Right hindlimb (tissue), 1 donor: ENCODE measurements at regions not wholly inside any gene's neighbourhood (a gene's known extent, or its start where the extent isn't known, plus 50 kb on each side); places are given as distances from the start of the nearest gene placed in this dataset.
"Not testable (repeated sequence)": the region's sequence is repeated elsewhere in the genome, so short reads cannot be mapped to it uniquely, and the experiment has no call there.

Experiments used
- DNase-seq: peaks from one replicate; pipeline ENCODE4 v3.0.0-alpha.2; 2018

GRCh38 chr12:83515306-83516026, 828.8 kb downstream of the TMTC2 start:
- no peak for DNase-seq

DNA sequence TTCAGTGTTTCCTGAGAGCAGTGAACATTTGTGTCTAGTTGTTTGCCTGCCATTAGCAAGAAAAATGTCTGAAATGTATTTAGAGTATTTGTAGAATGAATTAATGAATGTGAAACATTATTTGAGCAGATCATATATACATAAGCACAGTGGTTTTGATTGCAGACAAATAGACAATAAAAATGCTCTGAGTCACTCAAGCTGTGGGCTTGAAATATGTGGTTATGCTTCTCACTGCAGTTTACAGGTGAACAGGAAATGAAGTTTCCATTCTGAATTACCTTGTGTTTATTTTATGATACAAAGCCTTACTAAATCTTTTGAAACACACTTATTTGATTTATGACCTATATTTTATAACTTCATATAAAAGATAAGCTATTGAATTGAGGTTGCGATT, 827.7 kb downstream of the TMTC2 start:
- no peak for DNase-seq

DNA sequence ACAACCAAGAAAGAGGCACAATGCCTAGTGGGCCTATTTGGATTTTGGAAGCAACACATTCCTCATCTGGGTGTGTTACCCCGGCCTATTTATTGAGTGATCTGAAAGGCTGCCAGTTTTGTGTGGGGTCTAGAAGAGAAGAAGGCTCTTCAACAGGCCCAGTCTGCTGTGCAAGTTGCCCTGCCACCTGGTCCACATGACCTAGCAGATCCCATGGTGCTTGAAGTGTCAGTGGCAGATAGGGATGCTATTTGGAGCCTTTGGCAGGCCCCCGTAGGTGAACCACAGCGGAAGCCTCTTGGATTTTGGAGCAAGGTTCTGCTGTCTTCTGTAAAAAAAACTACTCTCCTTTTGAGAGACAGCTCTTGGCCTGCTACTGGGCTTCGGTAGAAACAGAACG, 820.1 kb downstream of the TMTC2 start:
- no peak for DNase-seq

GRCh38 chr12:83505586-83505985, 818.9 kb downstream of the TMTC2 start:
- no peak for DNase-seq

- DNase-seq: not testable (repeated sequence)
Observed at GRCh38 chr12:83499894-83500293, 813.2 kb downstream of the TMTC2 start.

DNA sequence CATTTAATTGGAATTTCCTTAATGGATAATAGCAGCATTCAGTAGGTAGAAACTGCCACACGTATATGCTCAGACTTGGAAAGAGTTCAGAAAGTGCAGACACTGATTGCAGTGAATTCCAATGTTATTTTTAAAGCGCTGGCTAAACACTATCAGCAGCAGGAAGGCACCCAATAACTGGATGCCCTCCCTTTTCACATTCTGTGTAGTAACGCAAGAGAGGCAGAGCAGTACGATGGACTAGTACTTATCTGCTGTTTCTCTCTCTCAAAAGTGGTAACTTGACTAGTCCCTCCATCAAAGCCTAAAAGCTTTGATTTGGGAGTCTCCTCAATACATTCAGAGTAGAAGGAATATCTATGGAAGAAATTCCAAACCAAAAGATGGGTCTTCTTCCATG, 791.0 kb downstream of the TMTC2 start:
- no peak for DNase-seq

GRCh38 chr12:83476695-83477690, 790.3 kb downstream of the TMTC2 start:
- DNase-seq: no peak

- no peak for DNase-seq
Observed at GRCh38 chr12:83476006-83476405, 789.3 kb downstream of the TMTC2 start.

GRCh38 chr12:83474369-83474768, 787.7 kb downstream of the TMTC2 start:
- no peak for DNase-seq

- no peak for DNase-seq
Observed at GRCh38 chr12:83473408-83474095, 786.8 kb downstream of the TMTC2 start.

DNA sequence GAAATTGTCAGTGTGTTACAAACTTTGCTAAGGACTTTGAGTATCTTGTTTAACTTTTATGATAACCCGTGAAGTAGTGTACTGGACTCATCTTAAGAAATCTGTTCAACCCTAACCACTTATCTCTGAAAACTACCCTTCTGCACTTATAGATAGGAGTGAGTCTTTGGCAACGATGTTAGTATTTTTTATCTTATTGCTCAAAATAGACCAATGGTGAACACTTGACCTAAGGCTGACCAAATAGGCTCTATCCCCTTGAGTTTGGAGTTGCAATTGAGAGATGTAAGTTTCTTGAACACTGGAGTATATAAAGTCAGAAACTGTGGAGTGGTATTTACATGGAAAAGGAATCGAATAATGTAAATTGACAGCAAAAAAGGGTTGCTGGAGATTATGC, 786.1 kb downstream of the TMTC2 start:
- no peak for DNase-seq

GRCh38 chr12:83472350-83472749, 785.6 kb downstream of the TMTC2 start:
- no peak for DNase-seq

DNA sequence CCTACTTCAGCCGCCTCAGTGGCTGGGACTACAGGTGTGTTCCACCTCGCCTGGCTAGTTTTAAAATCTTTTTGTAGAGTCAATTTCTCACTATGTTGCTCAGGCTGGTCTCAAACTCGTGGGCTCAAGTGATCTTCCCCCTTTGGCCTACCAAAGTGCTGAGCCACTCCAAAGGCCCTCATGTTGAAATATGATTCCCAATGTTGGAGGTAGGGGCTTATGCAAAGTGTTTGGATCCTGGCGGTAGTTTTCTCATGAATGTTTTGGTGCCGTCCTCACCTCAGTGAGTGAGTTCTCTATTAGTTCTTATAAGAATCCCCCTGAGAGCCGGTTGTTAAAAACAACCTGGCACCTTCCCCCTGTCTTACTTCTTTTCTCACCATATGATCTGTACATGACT, 784.6 kb downstream of the TMTC2 start:
- DNase-seq: no peak

DNA sequence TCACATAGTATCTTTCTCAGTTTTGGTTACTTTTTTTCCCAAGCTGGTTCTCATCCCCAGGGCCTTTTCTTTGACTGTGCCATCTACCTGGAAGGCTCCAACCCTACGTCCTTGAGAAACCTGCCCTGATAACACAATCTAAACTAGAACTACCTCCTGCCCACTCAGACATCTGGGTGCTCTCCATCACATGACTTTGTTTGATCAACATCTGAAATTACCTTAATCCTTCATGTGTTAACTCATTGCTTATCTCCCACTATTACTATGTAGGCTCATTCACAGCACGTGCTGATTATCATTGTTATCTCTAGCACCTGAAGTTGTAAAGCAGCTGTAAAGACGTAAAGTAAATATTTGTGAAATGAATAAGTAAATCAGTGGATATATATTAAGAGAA, 784.0 kb downstream of the TMTC2 start:
- no peak for DNase-seq

DNA sequence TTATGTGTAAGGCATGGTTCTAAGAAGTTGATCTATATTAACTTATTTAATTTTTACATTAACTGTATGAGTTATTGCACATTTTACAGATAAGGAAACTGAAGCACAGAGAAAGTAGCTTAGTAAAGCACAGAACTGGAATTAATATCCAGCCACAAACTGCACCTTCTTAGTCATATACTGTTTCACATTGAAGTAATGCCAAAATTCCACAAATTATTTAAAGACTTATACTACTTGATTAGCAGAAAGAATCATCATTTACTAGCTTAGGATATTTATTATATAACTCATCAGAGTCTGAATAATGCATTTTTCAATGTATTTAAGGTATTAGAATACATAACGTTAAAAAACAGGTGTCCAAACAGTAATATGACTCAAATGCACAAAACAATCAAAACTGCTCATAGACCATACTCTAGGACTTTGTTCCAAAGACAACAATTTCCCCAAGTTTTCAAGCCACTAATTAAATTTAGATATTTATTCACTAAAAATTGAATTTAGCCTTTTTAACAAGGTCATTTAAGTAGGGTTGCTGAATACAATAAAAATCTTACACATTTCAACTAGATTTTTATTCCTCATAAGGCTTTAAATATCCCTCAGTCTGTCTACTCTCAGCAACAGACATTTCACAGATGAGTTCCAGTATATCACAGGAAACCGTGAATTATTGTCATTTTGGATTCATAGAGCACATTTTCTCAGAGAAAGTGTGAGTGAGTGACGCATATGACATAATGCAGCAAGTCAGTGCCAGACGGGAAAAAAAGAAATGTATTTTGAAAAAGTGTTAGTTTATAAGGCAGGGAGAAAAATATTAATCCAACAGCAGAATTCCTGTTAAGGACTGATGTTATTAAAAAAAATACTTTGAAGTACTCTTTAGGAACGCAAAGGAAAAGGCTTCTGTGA, 782.5 kb downstream of the TMTC2 start:
- DNase-seq: no peak

DNA sequence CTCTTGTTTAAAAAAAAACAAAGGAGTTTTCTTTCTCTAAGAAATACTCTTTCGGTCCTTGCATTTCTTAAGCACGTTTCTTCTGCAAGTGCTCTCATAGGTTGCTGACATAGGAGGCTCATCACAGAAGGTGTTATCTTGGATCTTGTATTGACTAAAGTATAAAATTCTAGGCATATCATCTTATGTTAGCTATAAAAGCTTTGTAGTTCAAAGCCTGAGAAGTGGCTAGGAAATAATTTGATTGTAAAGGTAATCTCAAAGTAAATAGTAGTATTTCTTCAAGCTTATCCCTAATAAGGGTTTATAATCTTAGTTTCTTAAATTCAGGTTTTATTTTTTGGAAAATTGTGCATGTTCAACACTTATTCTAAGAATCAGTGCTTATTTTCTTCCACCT, 778.9 kb downstream of the TMTC2 start:
- DNase-seq: no peak

GRCh38 chr12:83462419-83462818, 775.7 kb downstream of the TMTC2 start:
- DNase-seq: no peak

DNA sequence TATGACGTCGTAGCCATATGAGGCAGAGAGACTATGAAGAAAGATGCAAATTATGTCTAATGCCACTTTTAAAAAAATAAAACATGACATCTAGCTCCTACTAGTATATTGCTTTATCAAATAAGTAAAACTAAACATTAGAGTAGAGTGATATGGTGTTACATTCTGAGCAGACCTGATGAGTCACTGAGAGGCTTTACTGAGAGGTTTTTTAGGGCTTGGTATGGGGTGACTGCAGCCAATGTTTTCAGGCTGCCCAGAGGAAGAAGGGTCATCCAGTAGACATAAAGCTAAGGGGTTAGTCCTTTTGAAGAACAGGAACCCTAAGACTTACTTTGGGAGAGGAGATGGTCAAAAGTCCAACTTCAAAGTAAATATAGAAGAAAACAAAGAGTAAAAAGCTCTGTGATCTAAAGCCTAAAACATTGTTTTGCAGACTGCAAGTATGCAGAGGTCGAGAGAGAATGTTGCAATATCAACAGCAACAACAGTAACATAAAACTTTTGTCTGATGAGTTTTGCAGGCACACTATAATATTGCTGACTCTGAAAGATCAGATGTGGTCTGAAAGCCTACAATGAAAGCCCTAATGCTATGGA, 774.7 kb downstream of the TMTC2 start:
- no peak for DNase-seq

DNA sequence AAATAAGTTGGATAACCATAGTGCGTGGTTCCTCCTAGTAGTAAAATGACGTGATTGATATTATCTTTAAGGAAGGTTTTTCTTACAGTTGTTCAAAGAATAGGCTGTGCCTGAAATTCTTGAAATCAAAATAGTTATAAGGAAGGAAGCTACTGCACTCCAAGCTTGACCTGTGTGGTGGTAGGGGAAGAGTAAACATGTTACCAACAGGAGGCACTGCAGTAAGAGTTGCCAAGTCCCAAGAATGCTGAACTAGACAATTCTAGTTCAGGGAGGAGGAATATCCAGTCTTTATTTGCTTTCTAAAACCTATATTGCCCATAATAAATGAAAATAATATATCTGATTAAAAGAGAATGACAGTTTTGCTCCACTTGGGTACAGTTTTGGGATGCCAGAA, 764.5 kb downstream of the TMTC2 start:
- DNase-seq: no peak

DNA sequence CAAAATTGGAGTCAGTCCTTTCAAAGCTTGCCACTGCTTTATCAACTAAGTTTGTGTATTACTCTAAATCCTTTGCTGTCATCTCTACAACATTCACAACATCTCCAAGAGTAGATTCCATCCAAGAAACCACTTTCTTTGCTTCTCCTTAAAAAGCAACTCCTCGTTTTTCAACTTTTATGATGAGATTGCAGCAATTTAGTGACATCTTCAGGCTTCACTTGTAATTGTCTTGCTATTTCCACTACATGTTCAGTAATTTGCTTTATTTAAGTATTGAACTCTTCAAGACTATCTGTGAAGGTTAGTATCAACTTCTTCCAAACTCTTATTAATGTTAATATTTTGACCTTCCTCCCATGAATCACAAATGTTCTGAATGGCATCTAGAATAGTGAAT, 747.9 kb downstream of the TMTC2 start:
- DNase-seq: no peak

GRCh38 chr12:83432176-83432719, 745.5 kb downstream of the TMTC2 start:
- no peak for DNase-seq
